HEK293T (cell line): ENCODE measurements at regions not wholly inside any gene's neighbourhood (a gene's known extent, or its start where the extent isn't known, plus 50 kb on each side); places are given as distances from the start of the nearest gene placed in this dataset.

Experiments used
- ARNT ChIP-seq: fragments of 450-650 bp; IDR thresholded peaks from 2 replicates; pipeline ENCODE4 v1.6.1; 2017; ENCODE audit warnings: mild to moderate bottlenecking
- BHLHE40 ChIP-seq: fragments of 450-650 bp; IDR thresholded peaks from 2 replicates; pipeline ENCODE4 v1.6.1; 2016; ENCODE audit warnings: mild to moderate bottlenecking, moderate library complexity, borderline replicate concordance
- FOXA1 ChIP-seq: fragments of 450-650 bp; IDR thresholded peaks from 2 replicates; pipeline ENCODE4 v1.6.1; 2016; ENCODE audit warnings: mild to moderate bottlenecking
- FOXK2 ChIP-seq: fragments of 450-650 bp; IDR thresholded peaks from 2 replicates; pipeline ENCODE4 v1.6.1; 2016; ENCODE audit warnings: mild to moderate bottlenecking
- FOXM1 ChIP-seq: fragments of 450-650 bp; IDR thresholded peaks from 2 replicates; pipeline ENCODE4 v1.6.1; 2017; ENCODE audit warnings: mild to moderate bottlenecking, borderline replicate concordance
- LEF1 ChIP-seq: fragments of 450-650 bp; IDR thresholded peaks from 2 replicates; pipeline ENCODE4 v1.6.1; 2017; ENCODE audit warnings: mild to moderate bottlenecking, borderline replicate concordance
- NFRKB ChIP-seq: fragments of 450-650 bp; IDR thresholded peaks from 2 replicates; pipeline ENCODE4 v1.6.1; 2016; ENCODE audit warnings: mild to moderate bottlenecking, moderate library complexity
- SP1 ChIP-seq: fragments of 450-650 bp; IDR thresholded peaks from 2 replicates; pipeline ENCODE4 v1.6.1; 2017
- ZNF384 ChIP-seq: fragments of 450-650 bp; IDR thresholded peaks from 2 replicates; pipeline ENCODE4 v1.6.1; 2016

DNA sequence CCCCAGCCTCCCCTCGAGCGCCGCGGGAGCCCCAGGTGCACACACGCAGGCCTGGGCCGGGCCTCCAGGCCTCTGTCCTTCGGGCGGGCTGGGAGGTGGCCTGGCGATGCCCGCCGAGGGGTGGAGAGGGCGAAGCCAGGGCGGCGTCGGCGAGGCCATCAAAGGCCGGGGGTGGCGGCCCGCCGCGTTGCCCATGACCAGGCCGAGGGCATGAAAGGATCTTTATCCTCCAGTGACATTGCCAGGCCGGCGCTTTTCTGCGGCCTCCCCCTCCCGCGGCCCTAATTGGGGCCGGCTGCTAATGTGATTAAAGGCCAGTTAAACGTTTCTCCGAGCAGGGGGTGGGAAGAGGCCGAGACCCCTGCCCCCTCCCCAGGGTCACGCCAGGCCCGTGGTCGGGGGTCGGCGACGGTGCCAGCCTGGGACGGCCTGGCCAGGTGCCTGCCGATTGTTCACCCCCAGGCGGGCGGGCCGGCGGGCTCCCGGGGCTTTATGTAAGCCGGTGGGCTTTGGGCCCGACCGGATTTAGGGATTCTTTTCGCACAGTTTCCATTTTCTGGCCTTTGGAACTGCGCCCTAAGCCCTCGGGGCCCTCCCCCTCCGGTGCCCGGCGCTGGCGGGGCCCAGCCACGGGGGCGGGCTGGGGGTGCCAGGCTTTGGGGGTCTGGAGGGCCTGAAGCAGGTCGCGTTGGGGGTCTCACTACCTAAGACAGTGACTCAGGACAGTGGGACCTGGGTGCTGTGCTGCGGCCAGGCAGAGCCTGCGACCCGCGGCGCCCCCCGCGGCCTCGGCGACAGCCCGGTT, 103.2 kb upstream of the DIO3 start:
- TF ChIP-seq BHLHE40 (no peak), FOXA1 (no peak), FOXK2 (no peak), ZNF384 (no peak), NFRKB (no peak), LEF1 (no peak), FOXM1 (no peak), SP1 (no peak), ARNT (no peak)
